Ureter (tissue), 1 donor: ENCODE measurements at regions not wholly inside any gene's neighbourhood (a gene's known extent, or its start where the extent isn't known, plus 50 kb on each side); places are given as distances from the start of the nearest gene placed in this dataset.
"Not testable (repeated sequence)": the region's sequence is repeated elsewhere in the genome, so short reads cannot be mapped to it uniquely, and the experiment has no call there.

Experiments
- DNase-seq: peaks from one replicate; pipeline ENCODE4 v3.0.0-alpha.2; 2020; ENCODE audit warnings: low spot score
- donor health status: DM: yes; HTN: yes; CAD: no.

DNA sequence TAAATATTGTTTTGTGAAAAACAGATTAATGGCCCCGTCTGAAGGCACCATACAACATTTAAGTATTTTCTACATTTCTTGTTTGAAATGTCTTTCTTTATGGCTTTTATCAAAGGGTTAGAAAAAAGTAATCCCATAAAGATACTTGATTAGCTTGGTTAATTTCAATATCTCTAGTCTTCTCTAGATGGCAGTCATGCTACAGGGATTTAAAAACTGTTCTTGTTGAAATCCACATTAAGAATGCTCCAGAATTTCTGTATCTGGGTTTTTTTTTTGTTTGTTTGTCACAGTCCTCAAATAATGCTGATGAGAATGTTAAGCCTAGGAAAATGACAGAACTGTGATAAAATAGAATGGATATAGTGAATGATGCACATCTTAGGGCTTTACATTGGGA, 109.0 kb upstream of the AADAT start:
- DNase-seq = no peak

- not testable (repeated sequence) for DNase-seq
Measured at GRCh38 chr4:170194794-170195193, 105.0 kb upstream of the AADAT start.

DNA sequence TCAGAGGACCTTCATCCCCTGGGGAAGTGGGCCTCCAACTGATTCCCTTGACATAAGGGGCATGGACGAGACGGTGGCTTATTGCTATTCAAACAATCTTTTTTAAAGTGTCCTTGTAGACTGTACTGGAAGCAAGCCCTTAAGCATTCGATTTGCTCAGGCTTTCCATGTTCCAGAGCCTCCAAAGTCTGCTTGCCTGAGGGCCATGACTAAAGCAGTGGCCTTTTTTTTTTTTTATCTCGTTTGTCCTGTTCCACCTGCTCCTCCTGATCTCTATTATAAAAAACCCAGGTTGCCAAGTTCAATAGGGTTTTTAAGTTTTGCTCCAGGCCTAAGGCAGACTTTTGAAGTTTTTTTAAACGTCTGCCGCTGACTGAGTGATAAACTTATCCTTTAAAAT, 103.7 kb upstream of the AADAT start:
- no peak for DNase-seq

DNA sequence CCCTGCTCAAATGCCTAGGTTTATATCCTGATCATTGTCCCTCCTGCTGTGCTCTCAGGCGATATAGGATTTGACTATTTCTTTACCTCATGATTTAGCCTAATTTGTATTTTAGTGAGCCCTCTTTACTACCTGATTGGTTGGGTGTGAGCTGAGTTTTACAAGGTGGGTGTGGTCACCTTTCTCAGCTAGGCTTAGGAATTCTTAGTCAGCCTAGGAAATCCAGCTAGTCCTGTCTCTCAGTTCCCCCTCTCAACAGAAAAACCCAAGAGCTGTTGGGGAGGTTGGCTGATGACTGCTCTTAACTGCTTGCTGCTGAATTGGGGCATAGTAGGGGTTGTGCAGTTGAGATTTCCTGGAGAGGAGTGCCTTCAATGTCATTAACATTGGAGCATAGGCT, 100.5 kb upstream of the AADAT start:
- no peak for DNase-seq

DNA sequence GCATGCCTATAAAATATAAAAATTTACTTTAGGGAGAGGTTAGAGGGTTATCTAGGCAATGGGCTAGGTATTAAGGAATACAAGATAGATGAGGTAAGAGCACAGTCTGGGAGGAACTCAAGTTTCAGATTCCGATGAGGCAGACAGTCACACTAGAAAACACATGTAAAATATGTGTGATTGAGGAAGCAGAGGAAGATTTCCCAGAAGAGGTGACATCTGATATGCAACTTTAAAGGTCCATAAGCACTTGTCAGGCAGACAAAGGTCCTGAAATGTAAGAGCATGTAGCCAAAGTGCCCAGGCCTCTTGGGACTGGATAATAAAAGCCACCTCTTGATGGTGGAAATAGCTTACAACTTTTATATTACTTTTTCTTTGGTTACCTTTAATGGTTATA, 81.1 kb upstream of the AADAT start:
- no peak for DNase-seq

GRCh38 chr4:170169699-170170098, 79.9 kb upstream of the AADAT start:
- DNase-seq = no peak

DNA sequence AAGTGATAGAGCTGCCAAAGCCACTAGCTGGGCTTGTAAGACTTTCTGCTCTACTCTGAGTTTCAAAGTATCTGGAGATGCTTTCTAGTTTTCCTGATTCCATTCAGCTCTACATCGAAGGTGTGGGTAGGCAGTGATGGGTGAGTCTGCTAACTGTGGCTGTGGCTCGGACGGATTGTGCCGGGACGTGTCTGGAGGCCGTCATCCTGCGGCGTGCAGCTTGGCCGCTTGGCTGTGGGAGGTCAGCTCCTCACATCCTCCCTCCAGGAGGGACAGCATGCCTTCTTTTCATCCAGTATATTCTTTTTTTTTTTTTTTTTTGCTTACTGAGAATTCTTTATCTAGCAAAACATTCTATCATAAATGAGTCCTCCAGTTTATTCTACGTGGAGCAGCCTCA, 77.9 kb upstream of the AADAT start:
- DNase-seq = no peak

DNA sequence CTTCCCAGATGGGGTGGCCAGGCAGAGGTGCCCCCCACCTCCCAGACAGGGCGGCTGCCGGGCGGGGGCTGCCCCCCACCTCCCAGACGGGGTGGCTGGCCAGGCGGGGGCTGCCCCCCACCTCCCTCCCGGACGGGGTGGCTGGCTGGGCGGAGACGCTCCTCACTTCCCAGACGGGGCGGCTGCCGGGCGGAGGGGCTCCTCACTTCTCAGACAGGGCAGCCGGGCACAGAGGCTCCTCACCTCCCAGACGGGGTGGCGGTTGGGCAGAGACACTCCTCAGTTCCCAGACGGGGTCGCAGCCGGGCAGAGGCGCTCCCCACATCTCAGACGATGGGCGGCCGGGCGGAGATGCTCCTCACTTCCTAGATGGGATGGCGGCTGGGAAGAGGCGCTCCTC, 76.4 kb upstream of the AADAT start:
- not testable (repeated sequence) for DNase-seq

- DNase-seq = no peak
Measured at GRCh38 chr4:170162416-170162815, 72.7 kb upstream of the AADAT start.

DNA sequence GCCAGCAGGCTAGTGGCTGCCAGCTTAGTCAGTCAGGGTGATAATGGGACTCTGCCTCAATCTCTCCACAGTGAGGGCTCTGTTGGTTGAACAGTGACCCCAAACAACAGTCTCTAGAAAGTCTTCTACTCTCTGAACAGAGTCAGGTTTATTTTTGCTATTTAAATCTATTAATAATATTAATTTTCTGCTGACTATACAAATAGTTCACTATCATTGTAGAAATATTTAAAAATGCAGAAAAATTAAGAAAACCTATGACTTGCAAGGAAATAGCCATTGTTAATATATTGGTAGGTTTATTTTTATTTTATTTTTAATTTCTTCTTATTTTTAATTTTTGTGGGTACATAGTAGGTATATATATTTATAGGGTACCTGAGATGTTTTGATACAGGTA, 67.9 kb upstream of the AADAT start:
- DNase-seq = no peak

DNA sequence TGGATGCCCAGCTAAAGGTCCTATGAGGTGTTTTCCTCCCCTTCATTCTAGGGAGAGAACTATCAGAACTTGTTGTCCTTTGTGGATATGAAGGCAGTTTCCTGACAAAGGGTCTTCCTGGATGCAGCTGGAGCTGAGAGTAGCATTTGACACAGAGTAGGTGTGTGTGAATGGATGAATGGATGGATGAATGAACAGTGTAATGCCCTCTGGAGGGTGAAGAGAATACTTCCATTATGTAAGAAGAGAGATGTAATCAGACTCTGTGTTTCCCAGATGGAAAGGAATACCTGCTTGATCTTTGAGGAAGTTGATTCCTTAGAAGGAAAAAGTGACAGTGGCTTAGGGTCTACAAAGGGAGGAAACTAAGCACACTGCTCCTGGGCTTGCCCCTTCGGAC, 55.4 kb upstream of the AADAT start:
- no peak for DNase-seq

GRCh38 chr4:170139764-170140163, 50.0 kb upstream of the AADAT start:
- no peak for DNase-seq
